H1 (cell line): ENCODE measurements at regions not wholly inside any gene's neighbourhood (a gene's known extent, or its start where the extent isn't known, plus 50 kb on each side); places are given as distances from the start of the nearest gene placed in this dataset.

ENCODE experiments used
- CTCF ChIA-PET: fragments of 300-600 bp; sonication (Branson Sonifier 250); formaldehyde crosslinking; loops from one replicate; lab custom pipeline; 2021; ENCODE audit not compliant: partially characterized antibody; lab: Charles Lee
- POLR2A ChIA-PET: fragments of 300-600 bp; sonication (Branson Sonifier 250); formaldehyde crosslinking; loops from one replicate; lab custom pipeline; 2021; ENCODE audit warnings: inconsistent platforms; ENCODE audit not compliant: partially characterized antibody; lab: Charles Lee
- DNase-seq, 2 experiments: peaks; one replicate each; pipeline versions ENCODE4 v3.0.0 to v3.0.0-alpha.2; 2010 to 2022; ENCODE audit warnings: low spot score in 2 of 2, low read depth in 1 of 2, mixed read lengths in 1 of 2
- FAIRE-seq: peaks from 2 replicates; lab custom pipeline; 2011; peaks lifted over from hg19 to GRCh38; lab: Jason Lieb, UNC
- H2AFZ ChIP-seq: 2 replicates; pipeline ENCODE4 v1.8.1; 2012; ENCODE audit warnings: low read length, inconsistent platforms
- H2AK5ac ChIP-seq: 2 replicates; pipeline ENCODE4 v1.6.1; 2013; ENCODE audit warnings: low read depth, low read length
- H2BK120ac ChIP-seq: replicated peaks from 2 replicates; pipeline ENCODE3; 2013; ENCODE audit warnings: low read depth, low read length, inconsistent platforms
- H2BK12ac ChIP-seq: 2 replicates; pipeline ENCODE4 v1.6.1; 2013; ENCODE audit warnings: low read depth, low read length
- H2BK15ac ChIP-seq: 2 replicates; pipeline ENCODE4 v1.6.1; 2013; ENCODE audit warnings: low read length
- H2BK20ac ChIP-seq: 2 replicates; pipeline ENCODE4 v1.6.1; 2013; ENCODE audit warnings: low read length
- H2BK5ac ChIP-seq: 2 replicates; pipeline ENCODE4 v1.6.1; 2013; ENCODE audit warnings: low read depth, low read length
- H3K14ac ChIP-seq: 2 replicates; pipeline ENCODE4 v1.6.1; 2013; ENCODE audit warnings: inconsistent platforms; ENCODE audit not compliant: insufficient read length
- H3K18ac ChIP-seq: 2 replicates; pipeline ENCODE4 v1.6.1; 2013; ENCODE audit warnings: low read length; ENCODE audit errors: extremely low read depth
- H3K23ac ChIP-seq: 2 replicates; pipeline ENCODE4 v1.6.1; 2013; ENCODE audit warnings: inconsistent platforms; ENCODE audit not compliant: insufficient read length
- H3K23me2 ChIP-seq: 2 replicates; pipeline ENCODE4 v1.6.1; 2013; ENCODE audit warnings: low read depth, low read length
- H3K27ac ChIP-seq: 2 replicates; pipeline ENCODE4 v1.6.1; 2011; ENCODE audit warnings: low read depth, low read length, inconsistent platforms
- H3K27me3 ChIP-seq, 4 experiments: replicated peaks in 1 of 4; 1 replicate in 1 of 4; 2 replicates in 3 of 4; pipeline versions ENCODE4 v1.6.1 to v1.8.1; 2011 to 2013; ENCODE audit warnings: low read length in 3 of 4, mild to moderate bottlenecking in 3 of 4, inconsistent platforms in 2 of 4, mixed read lengths in 2 of 4, moderate library complexity in 1 of 4; ENCODE audit not compliant: control insufficient read depth in 3 of 4, insufficient read depth in 3 of 4; ENCODE audit errors: extremely low read depth in 1 of 4
- H3K36me3 ChIP-seq, 4 experiments: 2 replicates each; pipeline versions ENCODE4 v1.6.1 to v1.8.1; 2011 to 2013; ENCODE audit warnings: mild to moderate bottlenecking in 4 of 4, low read length in 3 of 4, moderate library complexity in 2 of 4, control low read depth in 1 of 4, inconsistent platforms in 1 of 4; ENCODE audit not compliant: insufficient read depth in 4 of 4, control insufficient read depth in 2 of 4
- H3K4ac ChIP-seq: replicated peaks from 2 replicates; pipeline ENCODE3; 2013; ENCODE audit warnings: low read length, low read depth, mixed read lengths, inconsistent platforms; ENCODE audit not compliant: insufficient read length
- H3K4me1 ChIP-seq, 4 experiments: replicated peaks in 1 of 4; 1 replicate in 1 of 4; 2 replicates in 3 of 4; pipeline versions ENCODE4 v1.6.1 to v1.8.1; 2011 to 2013; ENCODE audit warnings: low read length in 3 of 4, inconsistent platforms in 2 of 4, mixed read lengths in 1 of 4; ENCODE audit not compliant: insufficient read depth in 4 of 4, control insufficient read depth in 3 of 4
- H3K4me2 ChIP-seq, 2 experiments: 2 replicates each; pipeline versions ENCODE4 v1.6.1 to v1.8.1; 2011 to 2013; ENCODE audit warnings: low read depth in 2 of 2, low read length in 2 of 2, control low read depth in 1 of 2, inconsistent platforms in 1 of 2, mild to moderate bottlenecking in 1 of 2; ENCODE audit not compliant: insufficient read depth in 1 of 2
- H3K4me3 ChIP-seq, 4 experiments: fragments of 200-600, 300-600 bp in 1 of 4; sonication (generic), shearing (Covaris generic), sonication (Bioruptor Twin) in 1 of 4; 2 replicates each; pipeline versions ENCODE4 v1.5.1 to v1.8.1; 2011 to 2016; ENCODE audit warnings: low read length in 4 of 4, low read depth in 3 of 4, control low read depth in 2 of 4, inconsistent platforms in 2 of 4, mild to moderate bottlenecking in 2 of 4, mixed read lengths in 1 of 4, moderate library complexity in 1 of 4; ENCODE audit not compliant: insufficient read depth in 2 of 4; ENCODE audit errors: extremely low read depth in 1 of 4
- H3K56ac ChIP-seq: replicated peaks from 2 replicates; pipeline ENCODE3; 2013; ENCODE audit warnings: low read depth, mild to moderate bottlenecking, mixed read lengths, low read length, inconsistent platforms; ENCODE audit not compliant: insufficient read length
- H3K79me1 ChIP-seq: 2 replicates; pipeline ENCODE4 v1.6.1; 2013; ENCODE audit warnings: low read depth, low read length, control low read depth
- H3K79me2 ChIP-seq, 2 experiments: 2 replicates each; pipeline versions ENCODE4 v1.6.1 to v1.8.1; 2012 to 2013; ENCODE audit warnings: low read length in 2 of 2, mild to moderate bottlenecking in 2 of 2, inconsistent platforms in 1 of 2; ENCODE audit not compliant: insufficient read depth in 2 of 2, control insufficient read depth in 1 of 2
- H3K9ac ChIP-seq, 4 experiments: replicated peaks in 1 of 4; 1 replicate in 1 of 4; 2 replicates in 3 of 4; pipeline versions ENCODE4 v1.6.1 to v1.8.1; 2011 to 2013; ENCODE audit warnings: low read depth in 3 of 4, low read length in 3 of 4, control low read depth in 2 of 4, mild to moderate bottlenecking in 2 of 4, moderate library complexity in 2 of 4, inconsistent platforms in 1 of 4; ENCODE audit errors: extremely low read depth in 1 of 4
- H3K9me3 ChIP-seq, 2 experiments: 2 replicates each; pipeline versions ENCODE4 v1.6.1 to v1.8.1; 2012 to 2013; ENCODE audit warnings: mild to moderate bottlenecking in 2 of 2, moderate library complexity in 2 of 2, control low read depth in 1 of 2, inconsistent platforms in 1 of 2, low read depth in 1 of 2, low read length in 1 of 2, mixed read lengths in 1 of 2; ENCODE audit not compliant: insufficient read depth in 2 of 2
- H4K20me1 ChIP-seq, 2 experiments: replicated peaks in 1 of 2; 2 replicates each; pipeline versions ENCODE3 to v1.8.1; 2011 to 2013; ENCODE audit warnings: inconsistent platforms in 2 of 2, low read length in 2 of 2, mild to moderate bottlenecking in 1 of 2; ENCODE audit not compliant: insufficient read depth in 2 of 2, control insufficient read depth in 1 of 2
- H4K5ac ChIP-seq: 2 replicates; pipeline ENCODE4 v1.6.1; 2013; ENCODE audit warnings: low read length, low read depth, mixed read lengths, inconsistent platforms; ENCODE audit not compliant: insufficient read length
- H4K8ac ChIP-seq: 2 replicates; pipeline ENCODE4 v1.8.0; 2013; ENCODE audit warnings: mild to moderate bottlenecking, moderate library complexity, low read length, inconsistent platforms; ENCODE audit not compliant: insufficient read depth; ENCODE audit errors: extremely low read depth
- H4K91ac ChIP-seq: replicated peaks from 2 replicates; pipeline ENCODE3; 2013; ENCODE audit warnings: low read length, mixed read lengths, inconsistent platforms; ENCODE audit not compliant: insufficient read length
- EP300 ChIP-seq, 2 experiments: IDR thresholded peaks; 1 replicate in 1 of 2; 2 replicates in 1 of 2; pipeline ENCODE4 v1.6.1; 2011 to 2012; ENCODE audit warnings: low read depth in 2 of 2, low read length in 2 of 2, mild to moderate bottlenecking in 2 of 2, borderline replicate concordance in 1 of 2, inconsistent platforms in 1 of 2, moderate library complexity in 1 of 2
- GABPA ChIP-seq: IDR thresholded peaks from 2 replicates; pipeline ENCODE4 v1.6.1; 2011; ENCODE audit warnings: mild to moderate bottlenecking, low read length, moderate library complexity, borderline replicate concordance; ENCODE audit not compliant: insufficient read depth
- POLR2A ChIP-seq, 2 experiments: IDR thresholded peaks; 1 replicate in 1 of 2; 2 replicates in 1 of 2; pipeline ENCODE4 v1.6.1; 2011; ENCODE audit warnings: low read depth in 2 of 2, low read length in 2 of 2, mild to moderate bottlenecking in 2 of 2; ENCODE audit errors: control extremely low read depth in 1 of 2
- POU5F1 ChIP-seq: IDR thresholded peaks from 2 replicates; pipeline ENCODE4 v1.6.1; 2011; ENCODE audit warnings: low read depth, mild to moderate bottlenecking, low read length, moderate library complexity
- TAF7 ChIP-seq: optimal IDR thresholded peaks from 2 replicates; pipeline ENCODE3; 2011; ENCODE audit warnings: low read depth, mild to moderate bottlenecking, inconsistent platforms, low read length, moderate library complexity, borderline replicate concordance
- TCF12 ChIP-seq: IDR thresholded peaks from 2 replicates; pipeline ENCODE4 v1.6.1; 2011; ENCODE audit warnings: low read depth, mild to moderate bottlenecking, low read length
- WGBS, 2 experiments: shearing (Covaris generic) in 1 of 2; methylation state at CpG; one replicate each; pipeline versions ENCODE4 v1.1.6 to v1.1.7; 2013 to 2015; ENCODE audit warnings: low lambda C conversion rate in 2 of 2, mixed read lengths in 2 of 2, inconsistent platforms in 1 of 2, low coverage in 1 of 2, missing lambda C conversion rate in 1 of 2; ENCODE audit not compliant: insufficient replicate concordance in 2 of 2, insufficient coverage in 1 of 2, insufficient read length in 1 of 2; ENCODE audit errors: extremely low coverage in 1 of 2, missing lambda C conversion rate in 1 of 2; 5-methylcytosine and 5-hydroxymethylcytosine counted together
- TF ChIP-seq, protein P1 (sequence below): IDR thresholded peaks from 2 replicates; pipeline ENCODE4 v1.6.1; 2012; ENCODE audit warnings: inconsistent platforms

DNA sequence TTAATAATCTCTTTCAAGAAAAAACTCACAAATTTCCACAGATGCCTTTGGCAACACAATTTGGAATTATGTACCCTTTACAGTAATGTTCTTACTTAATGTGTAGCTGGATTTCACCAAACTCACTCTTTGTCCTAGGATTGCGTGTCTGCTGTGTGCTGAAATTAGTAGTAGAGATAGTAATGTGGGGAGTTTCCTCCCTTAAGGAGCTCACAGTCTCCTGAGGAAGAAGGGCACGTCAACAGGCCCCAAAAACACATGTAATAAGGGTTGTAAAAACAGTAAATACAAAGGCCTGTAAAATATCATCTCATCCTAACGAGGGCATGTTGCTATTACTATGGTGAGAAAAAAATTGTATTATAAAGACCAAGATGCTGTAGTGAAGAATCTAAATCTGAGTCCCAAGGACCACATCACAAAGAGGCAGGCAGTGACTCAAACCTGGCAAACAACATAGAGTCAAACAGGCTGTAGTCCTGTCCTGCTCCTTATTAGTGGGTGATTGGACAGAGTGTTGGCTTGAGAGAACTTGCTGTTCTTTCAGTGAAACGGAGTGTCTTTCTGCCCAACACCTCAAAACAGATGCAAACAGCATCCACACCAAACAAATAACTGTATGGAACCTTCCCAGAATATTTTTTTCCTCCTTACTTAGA is 83.2 kb upstream of the PAPPA start:
- Histone ChIP-seq H3K23me2 (no peaks in the 10 kb centered on the region), H3K9ac (no peak overlapping the region), H2BK15ac (no peak overlapping the region), H4K5ac (no peak overlapping the region), H4K91ac (no peak overlapping the region), H2BK5ac (no peak overlapping the region), H3K36me3 (no peaks in the 10 kb centered on the region), H4K20me1 (no peaks in the 10 kb centered on the region), H4K8ac (no peak overlapping the region), H3K79me1 (no peaks in the 10 kb centered on the region), H3K27me3 (no peaks in the 10 kb centered on the region), H2BK120ac (no peak overlapping the region), H2BK20ac (no peak overlapping the region), H3K56ac (no peak overlapping the region), H3K14ac (no peak overlapping the region), H3K27ac (no peak overlapping the region), H3K4me3 (no peak overlapping the region), H2AK5ac (no peak overlapping the region), H3K23ac (no peak overlapping the region), H2AFZ (no peak overlapping the region), H3K4ac (no peak overlapping the region), H3K79me2 (no peaks in the 10 kb centered on the region), H3K4me2 (no peak overlapping the region), H3K18ac (no peak overlapping the region), H2BK12ac (no peak overlapping the region), H3K9me3 (no peaks in the 10 kb centered on the region), H3K4me1 (no peaks in the 10 kb centered on the region)
- 92% methylated on average over 4 of the region's 4 CpGs; no CpG with 5 or more reads in 1 of the 2 experiments for WGBS, 2 experiments
- POLR2A ChIA-PET, result no interaction called here
- DNase-seq (no peak), FAIRE-seq (no peak)
- TF ChIP-seq GABPA (no peak), TAF7 (no peak), TCF12 (no peak), EP300 (IDR thresholded peaks at IDR 0.05; ENCODE audit: borderline replicate concordance in 1 of 2, low read depth in 2 of 2, low read length in 2 of 2) (no peak), POLR2A (IDR thresholded peaks at IDR 0.05; ENCODE audit: control extremely low read depth in 1 of 2, low read depth in 2 of 2, low read length in 2 of 2) (no peak), POU5F1 (no peak)
- TF ChIP-seq, protein P1, sequence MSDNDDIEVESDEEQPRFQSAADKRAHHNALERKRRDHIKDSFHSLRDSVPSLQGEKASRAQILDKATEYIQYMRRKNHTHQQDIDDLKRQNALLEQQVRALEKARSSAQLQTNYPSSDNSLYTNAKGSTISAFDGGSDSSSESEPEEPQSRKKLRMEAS, result no peak
- CTCF ChIA-PET, result interaction anchor here (0.9 kb wide), 1 partner anchor 187 kb away, joined by 3 read pairs; no protein-coding TSS in a partner anchor
